ENCODE measurements at regions not wholly inside any gene's neighbourhood (a gene's known extent, or its start where the extent isn't known, plus 50 kb on each side); places are given as distances from the start of the nearest gene placed in this dataset.
"Not testable (repeated sequence)": the region's sequence is repeated elsewhere in the genome, so short reads cannot be mapped to it uniquely, and the experiment has no call there.

- Histone ChIP-seq H3K4me3 (ENCODE audit: low read length) (no peak overlapping the region), H3K27ac (ENCODE audit: low read length) (no peak overlapping the region), H3K4me2 (ENCODE audit: low read length) (no peak overlapping the region), H3K27me3 (ENCODE audit: insufficient read depth, low read depth, low read length) (no peaks in the 10 kb centered on the region), H3K79me2 (replicated peaks; ENCODE audit: insufficient read depth, low read length) (no peaks in the 10 kb centered on the region), H4K20me1 (ENCODE audit: insufficient read depth) (no peaks in the 10 kb centered on the region), H3K9me3 (ENCODE audit: low read length) (peaks cover 3% of the 10 kb centered on the region), H3F3A (ENCODE audit: insufficient read depth, low read length, poor library complexity, severe bottlenecking) (no peaks in the 10 kb centered on the region), H2AFZ (ENCODE audit: low read depth, low read length) (no peak overlapping the region), H3K36me3 (ENCODE audit: insufficient read depth, low read length) (no peaks in the 10 kb centered on the region), H3K9me2 (ENCODE audit: insufficient read depth, low read length) (no peaks in the 10 kb centered on the region), H3K9ac (ENCODE audit: low read length) (no peak overlapping the region)
- TF ChIP-seq MXI1 (conservative IDR thresholded peaks at IDR 0.05; ENCODE audit: poor library complexity, severe bottlenecking) (no peak), EP300 (conservative IDR thresholded peaks at IDR 0.05; ENCODE audit: poor library complexity, severe bottlenecking) (no peak), RAD21 (conservative IDR thresholded peaks at IDR 0.05) (no peak), CTCF (IDR thresholded peaks at IDR 0.05; ENCODE audit: poor library complexity, severe bottlenecking) (no peak), REST (IDR thresholded peaks at IDR 0.05; ENCODE audit: borderline replicate concordance) (no peak), TAF1 (IDR thresholded peaks at IDR 0.05; ENCODE audit: low read depth) (no peak), POLR2AphosphoS5 (IDR thresholded peaks at IDR 0.05) (no peak), EZH2 (IDR thresholded peaks at IDR 0.05; ENCODE audit: borderline replicate concordance, insufficient read depth, low read length, poor library complexity, severe bottlenecking) (no peak), SMC3 (conservative IDR thresholded peaks at IDR 0.05; ENCODE audit: poor library complexity) (no peak)
These were observed 251.9 kb upstream of the GRM3 start for GRCh38 chr7:86391813-86392212.

- not testable (repeated sequence) for H2AFZ ChIP-seq (ENCODE audit: low read depth, low read length); H3K79me2 ChIP-seq (replicated peaks; ENCODE audit: insufficient read depth, low read length)
These were observed 268.1 kb upstream of the GRM3 start for GRCh38 chr7:86375602-86376001.

GRCh38 chr7:86372262-86372661, 271.4 kb upstream of the GRM3 start:
- Histone ChIP-seq H3K4me2 (ENCODE audit: low read length) (no peak overlapping the region), H3F3A (ENCODE audit: insufficient read depth, low read length, poor library complexity, severe bottlenecking) (no peaks in the 10 kb centered on the region), H3K9me2 (ENCODE audit: insufficient read depth, low read length) (no peaks in the 10 kb centered on the region), H3K9me3 (ENCODE audit: low read length) (no peaks in the 10 kb centered on the region), H3K4me3 (ENCODE audit: low read length) (no peak overlapping the region), H3K27me3 (ENCODE audit: insufficient read depth, low read depth, low read length) (no peaks in the 10 kb centered on the region), H4K20me1 (ENCODE audit: insufficient read depth) (no peaks in the 10 kb centered on the region), H3K36me3 (ENCODE audit: insufficient read depth, low read length) (no peaks in the 10 kb centered on the region), H3K27ac (ENCODE audit: low read length) (no peak overlapping the region), H2AFZ (ENCODE audit: low read depth, low read length) (no peak overlapping the region), H3K9ac (ENCODE audit: low read length) (no peak overlapping the region), H3K79me2 (replicated peaks; ENCODE audit: insufficient read depth, low read length) (no peaks in the 10 kb centered on the region)
- TF ChIP-seq SMC3 (conservative IDR thresholded peaks at IDR 0.05; ENCODE audit: poor library complexity), result no peak
- no peak for TF ChIP-seq POLR2AphosphoS5 (IDR thresholded peaks at IDR 0.05)
- no peak for TF ChIP-seq REST (IDR thresholded peaks at IDR 0.05; ENCODE audit: borderline replicate concordance)
- no peak for TF ChIP-seq EP300 (conservative IDR thresholded peaks at IDR 0.05; ENCODE audit: poor library complexity, severe bottlenecking)
- TF ChIP-seq CTCF (IDR thresholded peaks at IDR 0.05; ENCODE audit: poor library complexity, severe bottlenecking), result no peak

More at GRCh38 chr7:86375602-86376001, 268.1 kb upstream of the GRM3 start:
- H3K9ac ChIP-seq (ENCODE audit: low read length); H3K4me3 ChIP-seq (ENCODE audit: low read length); H3K9me2 ChIP-seq (ENCODE audit: insufficient read depth, low read length); H3K27me3 ChIP-seq (ENCODE audit: insufficient read depth, low read depth, low read length); H3K36me3 ChIP-seq (ENCODE audit: insufficient read depth, low read length); H3F3A ChIP-seq (ENCODE audit: insufficient read depth, low read length, poor library complexity, severe bottlenecking); H3K9me3 ChIP-seq (ENCODE audit: low read length); H3K27ac ChIP-seq (ENCODE audit: low read length); H4K20me1 ChIP-seq (ENCODE audit: insufficient read depth); H3K4me2 ChIP-seq (ENCODE audit: low read length): not testable (repeated sequence)
